ENCODE measurements at regions not wholly inside any gene's neighbourhood (a gene's known extent, or its start where the extent isn't known, plus 50 kb on each side); places are given as distances from the start of the nearest gene placed in this dataset.

DNA sequence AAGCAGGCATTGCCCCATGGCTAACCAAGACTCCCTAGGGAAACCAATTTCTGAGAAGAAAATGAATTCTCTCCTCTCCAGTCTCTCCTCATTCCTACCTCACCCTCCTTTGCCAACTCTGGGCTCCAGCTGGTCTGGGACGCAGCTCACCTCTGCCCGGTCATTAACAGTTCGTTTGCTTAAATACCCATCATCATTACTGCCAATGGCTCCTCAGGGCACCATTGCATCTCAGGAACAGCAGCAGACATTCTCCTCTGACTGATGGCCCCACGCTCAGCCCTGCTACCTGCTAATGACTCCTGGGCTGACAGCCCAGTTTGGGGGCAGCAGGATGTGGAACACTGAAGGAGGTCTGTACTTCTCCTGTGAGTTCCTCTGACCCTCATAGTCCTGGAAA, 462.0 kb downstream of the INSC start:
- TF ChIP-seq POLR2AphosphoS5 (IDR thresholded peaks at IDR 0.05; ENCODE audit: low read depth, low read length), result no peak
- no peak for TF ChIP-seq TAF1 (IDR thresholded peaks at IDR 0.05; ENCODE audit: borderline replicate concordance, insufficient read depth, low read length)
- no peak for TF ChIP-seq SIN3A (IDR thresholded peaks at IDR 0.05; ENCODE audit: borderline replicate concordance, insufficient read depth, low read length)
